ENCODE measurements at regions not wholly inside any gene's neighbourhood (a gene's known extent, or its start where the extent isn't known, plus 50 kb on each side); places are given as distances from the start of the nearest gene placed in this dataset.
A peak's percentile ranks its signal among the peaks of the same experiment; 100 is the strongest.
"Not testable (repeated sequence)": the region's sequence is repeated elsewhere in the genome, so short reads cannot be mapped to it uniquely, and the experiment has no call there.

GRCh38 chrX:46178763-46179162 is 366.5 kb downstream of the ZNF674 start:
- no peak for DNase-seq (ENCODE audit: low read depth in 3 of 3, low spot score in 2 of 3)

DNA sequence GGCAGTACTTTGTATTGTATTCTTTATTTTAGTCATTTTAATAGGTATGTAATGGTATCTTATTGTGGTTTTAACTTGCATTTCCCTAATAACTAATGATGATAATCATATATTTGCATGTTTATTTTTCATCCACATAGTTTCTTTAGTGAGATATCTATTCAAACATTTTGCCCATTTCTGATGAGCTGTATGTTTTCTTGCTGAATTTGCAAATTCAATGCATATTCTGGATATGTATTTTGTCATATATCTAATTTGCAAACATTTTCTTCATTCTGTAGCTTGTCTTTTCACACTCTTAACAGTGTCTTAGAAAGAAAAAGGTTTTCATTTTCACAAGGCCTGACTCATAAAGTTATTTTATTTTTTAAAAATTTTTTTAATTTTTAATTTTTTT is 372.1 kb downstream of the ZNF674 start:
- DNase-seq (ENCODE audit: low read depth in 3 of 3, low spot score in 2 of 3), result no peak

DNA sequence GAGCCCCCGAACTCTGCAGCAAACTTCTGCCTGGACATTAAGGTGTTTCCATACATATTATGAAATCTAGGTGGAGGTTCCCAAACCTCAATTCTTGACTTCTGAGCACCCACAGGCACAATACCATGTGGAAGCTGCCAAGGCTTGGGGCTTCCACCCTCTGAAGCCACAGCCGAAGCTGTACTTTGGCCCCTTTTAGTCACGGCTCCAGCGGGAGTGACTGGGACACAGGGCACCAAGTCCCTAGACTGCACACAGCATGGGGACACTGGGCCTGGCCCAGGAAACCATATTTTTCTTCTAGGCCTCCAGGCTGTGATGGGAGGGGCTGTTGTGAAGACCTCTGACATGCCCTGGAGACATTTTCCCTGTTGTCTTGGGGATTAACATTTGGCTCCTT is 373.8 kb downstream of the ZNF674 start:
- DNase-seq (ENCODE audit: low read depth in 3 of 3, low spot score in 2 of 3), result not testable (repeated sequence)

DNA sequence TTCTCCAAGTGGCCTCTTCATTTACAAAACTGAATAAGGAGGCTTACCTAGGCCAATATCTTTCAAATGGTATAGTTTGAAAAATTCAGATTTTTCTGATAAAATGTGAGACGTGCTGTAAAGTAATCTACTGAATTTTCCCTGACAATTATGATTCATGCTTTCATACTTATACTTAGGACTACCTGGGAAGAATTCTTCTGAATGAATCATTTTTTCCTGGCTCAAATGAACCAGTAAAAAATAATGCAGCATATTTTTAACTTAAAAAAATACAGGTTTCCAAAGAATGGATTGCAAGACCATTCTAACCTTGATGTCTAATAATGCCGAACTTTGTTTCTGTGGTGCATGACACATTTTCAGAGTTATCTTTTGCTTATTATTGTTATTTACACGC is 375.4 kb downstream of the ZNF674 start:
- no peak for DNase-seq (ENCODE audit: low read depth in 3 of 3, low spot score in 2 of 3)

- no peak for DNase-seq (ENCODE audit: low read depth in 3 of 3, low spot score in 2 of 3)
These were observed 377.0 kb downstream of the ZNF674 start for GRCh38 chrX:46168254-46168653.

DNA sequence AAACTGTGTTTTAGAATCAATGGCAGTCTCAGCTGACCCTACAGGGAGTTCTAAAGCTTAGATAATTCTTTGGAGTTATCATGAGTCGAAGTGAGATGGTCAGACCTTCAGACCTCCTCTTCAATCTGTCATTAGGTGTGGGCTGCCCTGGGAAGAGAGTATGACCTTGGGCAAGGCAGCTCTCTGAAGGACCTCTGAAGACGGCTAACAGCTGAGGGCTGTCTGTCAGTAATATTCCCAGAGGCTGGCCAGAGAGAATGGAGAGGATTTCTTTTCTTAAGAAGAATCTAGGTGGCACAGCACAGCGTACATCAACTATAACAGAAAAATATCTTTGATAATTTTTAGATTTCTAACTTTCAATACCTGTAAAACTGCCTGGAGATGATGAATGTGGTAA is 379.4 kb downstream of the ZNF674 start:
- no peak for DNase-seq (ENCODE audit: low read depth in 3 of 3, low spot score in 2 of 3)

DNA sequence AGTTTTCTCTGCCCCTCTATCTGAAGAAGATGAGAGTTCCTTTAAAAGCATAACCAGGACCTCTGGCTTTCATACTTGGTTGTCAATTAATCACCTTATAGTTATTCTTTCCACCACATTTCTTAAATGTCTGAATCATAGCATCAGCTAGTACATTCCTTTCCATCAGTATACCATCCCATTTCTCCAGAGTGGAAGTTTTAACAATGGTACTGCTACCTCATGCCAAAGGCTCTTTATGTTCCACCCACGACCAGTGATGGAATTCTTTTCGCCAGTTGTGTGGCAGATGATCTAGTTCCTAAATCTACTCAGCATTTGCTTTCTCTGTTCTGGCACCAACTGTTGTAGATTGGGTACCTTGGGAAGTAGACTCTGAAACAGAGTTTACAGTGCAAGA is 379.8 kb downstream of the ZNF674 start:
- no peak for DNase-seq (ENCODE audit: low read depth in 3 of 3, low spot score in 2 of 3)

DNA sequence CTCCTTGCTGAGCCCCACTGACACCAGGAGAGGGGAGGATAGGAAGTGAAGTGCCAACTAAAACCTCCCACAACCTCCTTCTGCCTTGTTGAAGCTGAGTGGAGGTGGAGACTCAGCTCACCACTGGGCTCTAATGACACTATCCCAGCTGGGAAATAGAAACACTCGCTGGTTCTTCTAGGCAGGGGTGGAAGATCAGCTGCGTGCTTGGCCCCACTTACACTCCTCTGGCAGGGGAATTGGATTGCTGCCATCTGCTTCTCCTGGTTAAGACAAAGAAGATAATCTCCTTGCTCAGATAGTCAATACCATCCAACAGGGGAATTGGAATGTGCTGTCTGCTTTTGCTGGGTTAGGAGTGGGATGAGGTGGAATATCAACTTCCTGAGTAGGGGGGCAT is 392.5 kb downstream of the ZNF674 start:
- no peak for DNase-seq (ENCODE audit: low read depth in 3 of 3, low spot score in 2 of 3)

- not testable (repeated sequence) for DNase-seq (ENCODE audit: low read depth in 3 of 3, low spot score in 2 of 3)
These were observed 393.9 kb downstream of the ZNF674 start for GRCh38 chrX:46151332-46151731.

DNA sequence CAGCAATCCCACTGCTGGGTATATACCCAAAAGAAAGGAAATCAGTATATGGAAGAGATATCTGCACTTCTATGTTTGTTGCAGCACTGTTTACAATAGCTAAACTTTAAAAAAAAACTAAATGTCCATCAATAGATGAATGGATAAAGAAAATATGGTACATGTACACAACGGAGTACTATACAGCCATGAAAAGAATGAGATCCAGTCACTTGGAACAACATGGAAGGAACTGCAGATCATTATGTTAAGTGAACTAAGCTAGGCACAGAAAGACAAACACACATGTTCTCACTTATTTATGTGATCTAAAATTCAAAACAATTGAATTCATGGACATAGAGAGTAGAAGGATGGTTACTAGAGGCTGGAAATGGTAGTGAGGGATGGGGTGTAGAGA is 400.7 kb downstream of the ZNF674 start:
- no peak for DNase-seq (ENCODE audit: low read depth in 3 of 3, low spot score in 2 of 3)

- DNase-seq (ENCODE audit: low read depth in 3 of 3, low spot score in 2 of 3), result no peak
These were observed 404.9 kb downstream of the ZNF674 start for GRCh38 chrX:46140272-46140671.

GRCh38 chrX:46130247-46130646 is 415.0 kb downstream of the ZNF674 start:
- DNase-seq (ENCODE audit: low read depth in 3 of 3, low spot score in 2 of 3), result peak in 1 of 3 donors; percentile 1

DNA sequence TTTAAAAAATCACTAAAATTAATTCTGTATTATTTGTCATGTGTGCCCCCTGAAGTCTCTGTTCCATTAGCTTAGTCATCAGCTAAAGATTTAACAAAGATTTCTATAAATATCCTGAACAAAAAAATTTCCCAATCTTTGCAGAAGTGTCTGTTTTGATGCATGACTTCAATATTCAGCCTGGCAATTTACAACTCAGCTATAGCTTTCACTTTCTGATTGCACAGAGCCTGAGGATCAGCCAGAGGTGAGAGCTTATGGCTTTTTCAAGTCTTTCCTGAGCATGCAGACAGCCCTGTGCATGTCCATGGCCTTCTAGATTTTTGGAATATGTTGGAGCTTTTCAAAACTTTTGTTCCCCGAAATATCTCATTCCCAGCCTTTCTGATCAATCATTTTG is 420.1 kb downstream of the ZNF674 start:
- DNase-seq (ENCODE audit: low read depth in 3 of 3, low spot score in 2 of 3), result no peak

GRCh38 chrX:46117234-46117633 is 428.0 kb downstream of the ZNF674 start:
- no peak for DNase-seq (ENCODE audit: low read depth in 3 of 3, low spot score in 2 of 3)

- not testable (repeated sequence) for DNase-seq (ENCODE audit: low read depth in 3 of 3, low spot score in 2 of 3)
These were observed 457.9 kb downstream of the ZNF674 start for GRCh38 chrX:46087310-46087709.

- DNase-seq (ENCODE audit: low read depth in 3 of 3, low spot score in 2 of 3), result not testable (repeated sequence)
These were observed 465.1 kb downstream of the ZNF674 start for GRCh38 chrX:46080121-46080520.

DNA sequence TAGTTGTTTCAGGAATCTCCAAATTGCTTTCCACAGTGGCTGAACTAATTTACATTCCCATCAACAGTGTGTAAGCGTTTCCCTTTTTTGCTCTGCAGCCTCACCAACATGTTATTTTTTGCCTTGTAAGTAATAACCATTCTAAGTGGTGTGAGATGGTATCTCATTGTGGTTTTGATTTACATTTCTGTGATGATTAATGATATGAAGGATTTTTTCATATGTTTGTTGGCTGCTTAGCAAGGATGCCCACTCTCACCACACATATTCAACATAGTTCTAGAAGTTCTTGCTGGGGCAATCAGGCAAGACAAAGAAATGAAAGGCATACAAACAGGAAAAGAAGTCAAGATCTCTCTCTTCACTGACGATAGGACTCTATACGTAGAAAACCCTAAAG is 472.4 kb downstream of the ZNF674 start:
- DNase-seq (ENCODE audit: low read depth in 3 of 3, low spot score in 2 of 3), result no peak

- DNase-seq (ENCODE audit: low read depth in 3 of 3, low spot score in 2 of 3), result no peak
These were observed 472.8 kb downstream of the ZNF674 start for GRCh38 chrX:46072372-46072771.

GRCh38 chrX:46070421-46070820 is 474.8 kb downstream of the ZNF674 start:
- DNase-seq (ENCODE audit: low read depth in 3 of 3, low spot score in 2 of 3), result no peak

DNA sequence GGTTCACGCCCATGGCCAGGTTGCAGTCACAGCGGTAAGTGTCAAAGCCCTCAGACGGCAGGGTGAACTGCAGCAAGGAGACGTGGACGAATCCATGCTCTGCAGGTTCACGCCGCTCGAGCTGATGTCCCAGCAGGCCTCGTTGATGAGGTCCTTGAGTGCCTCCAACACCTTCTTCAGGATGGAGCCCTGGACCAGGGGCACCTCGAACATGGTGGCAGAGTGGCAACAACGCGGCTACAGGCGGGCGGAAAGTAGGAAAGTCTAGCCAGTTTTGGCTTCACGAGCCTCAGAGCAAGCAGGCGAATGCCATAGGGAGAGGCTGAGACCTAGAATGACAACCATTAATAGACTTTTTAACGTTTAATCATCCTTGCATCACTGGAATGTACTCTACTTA is 485.9 kb downstream of the ZNF674 start:
- DNase-seq (ENCODE audit: low read depth in 3 of 3, low spot score in 2 of 3), result no peak

DNA sequence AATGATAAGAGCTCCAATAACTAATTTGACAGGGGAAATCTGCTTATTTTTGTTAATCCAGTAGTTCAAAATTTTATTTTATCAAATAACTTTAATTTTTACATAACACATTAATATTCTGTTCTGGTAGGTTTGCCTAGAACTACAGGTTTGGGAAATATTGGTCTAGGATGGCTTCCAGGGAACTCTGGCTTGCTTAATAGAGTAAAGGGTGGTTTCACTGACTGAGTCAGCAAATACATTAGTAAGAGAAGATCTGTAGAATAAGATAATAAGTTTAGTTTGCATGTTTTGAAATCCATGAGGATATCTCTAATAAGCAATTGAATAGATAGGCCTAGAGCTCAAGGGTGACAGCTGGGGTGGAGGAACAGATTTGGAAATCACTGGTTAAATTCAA is 500.7 kb downstream of the ZNF674 start:
- DNase-seq (ENCODE audit: low read depth in 3 of 3, low spot score in 2 of 3), result no peak

GRCh38 chrX:46040001-46040400 is 505.2 kb downstream of the ZNF674 start:
- no peak for DNase-seq (ENCODE audit: low read depth in 3 of 3, low spot score in 2 of 3)

DNA sequence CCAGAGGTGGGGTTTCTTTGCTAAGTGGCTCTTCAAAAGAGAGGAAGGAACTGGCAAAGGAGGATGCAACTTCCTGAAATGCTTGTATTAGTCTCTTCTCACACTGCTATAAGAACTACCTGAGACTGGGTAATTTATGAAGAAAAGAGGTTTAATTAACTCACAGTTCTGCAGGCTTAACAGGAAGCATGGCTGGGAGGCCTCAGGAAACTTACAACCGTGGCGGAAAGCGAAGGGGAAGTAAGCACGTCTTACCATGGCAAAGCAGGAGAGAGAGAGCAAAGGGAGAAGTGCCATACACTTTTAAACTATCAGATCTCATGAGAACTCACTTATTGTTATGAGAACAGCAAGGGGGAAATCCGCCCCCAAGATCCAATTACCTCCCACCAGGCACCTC is 505.7 kb downstream of the ZNF674 start:
- no peak for DNase-seq (ENCODE audit: low read depth in 3 of 3, low spot score in 2 of 3)

DNA sequence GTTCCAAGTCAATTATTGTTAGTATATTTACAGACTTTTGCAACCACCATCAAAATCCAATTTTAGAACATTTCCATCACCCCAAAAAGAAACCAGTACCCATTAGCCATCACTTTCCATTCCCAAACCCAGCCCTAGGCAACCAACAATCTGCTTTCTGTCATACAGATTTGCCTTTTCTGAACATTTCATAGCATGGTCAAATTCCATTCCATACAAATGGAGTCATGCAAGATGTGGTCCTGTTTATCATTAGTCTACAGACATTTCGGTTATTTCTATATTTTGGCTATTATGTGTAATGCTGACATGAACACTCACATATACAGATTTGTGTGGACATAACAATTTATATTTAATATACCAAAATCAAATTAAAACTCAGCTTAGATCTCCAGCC is 508.7 kb downstream of the ZNF674 start:
- no peak for DNase-seq (ENCODE audit: low read depth in 3 of 3, low spot score in 2 of 3)

Measured in right renal cortex interstitium (tissue), 3 donors.